Stomach (tissue), 8 donors: ENCODE measurements at regions not wholly inside any gene's neighbourhood (a gene's known extent, or its start where the extent isn't known, plus 50 kb on each side); places are given as distances from the start of the nearest gene placed in this dataset.

Experiments used
- DNase-seq, 2 donors: peaks; one replicate each; pipeline versions ENCODE4 v3.0.0 to v3.0.0-alpha.2; 2013 to 2019
- H3K27ac ChIP-seq, 5 donors: fragments of 200-600 bp in 4 of 5; sonication (generic) in 4 of 5; one replicate each; pipeline ENCODE4 v1.5.1; 2013 to 2019; ENCODE audit warnings: mild to moderate bottlenecking in 1 of 5, moderate library complexity in 1 of 5
- H3K27me3 ChIP-seq, 3 donors: fragments of 200-600 bp; sonication (generic); one replicate each; pipeline ENCODE4 v1.5.1; 2017 to 2019; ENCODE audit warnings: mixed run types in 1 of 3
- H3K36me3 ChIP-seq, 4 donors: fragments of 200-600 bp; sonication (generic); 1 replicate in 3 of 4; 2 replicates in 1 of 4; pipeline ENCODE4 v1.5.1; 2016 to 2019
- H3K4me1 ChIP-seq, 4 donors: fragments of 200-600 bp; sonication (generic); one replicate each; pipeline ENCODE4 v1.5.1; 2016 to 2019
- H3K4me3 ChIP-seq, 4 donors: fragments of 200-600 bp; sonication (generic) in 3 of 4; one replicate each; pipeline ENCODE4 v1.5.1; 2016 to 2019; ENCODE audit warnings: mild to moderate bottlenecking in 1 of 4
- H3K9me3 ChIP-seq, 4 donors: fragments of 200-600 bp; sonication (generic); one replicate each; pipeline ENCODE4 v1.5.1; 2016 to 2019
- CTCF ChIP-seq, 7 experiments: fragments of 450-650 bp in 4 of 7; fragments of 200-600 bp in 3 of 7; sonication (generic) in 3 of 7; IDR thresholded peaks; one replicate each; pipeline ENCODE4 v1.5.1; 2016 to 2019; ENCODE audit warnings: antibody characterized with exemption in 7 of 7, control low read depth in 2 of 7, mild to moderate bottlenecking in 1 of 7
- EP300 ChIP-seq: sonication (generic); formaldehyde crosslinking; IDR thresholded peaks from one replicate; pipeline ENCODE4 v1.6.1; 2017; ENCODE audit warnings: antibody characterized with exemption
- POLR2A ChIP-seq, 4 donors: fragments of 450-650 bp; IDR thresholded peaks; one replicate each; pipeline ENCODE4 v1.6.1; 2016; ENCODE audit warnings: antibody characterized with exemption in 4 of 4, control low read depth in 2 of 4, mild to moderate bottlenecking in 1 of 4, moderate library complexity in 1 of 4
- POLR2AphosphoS5 ChIP-seq, 3 donors: sonication (generic); formaldehyde crosslinking; IDR thresholded peaks; one replicate each; pipeline ENCODE4 v1.6.1; 2016; ENCODE audit warnings: antibody characterized with exemption in 3 of 3
- WGBS, 5 donors: extraction: QIAGEN DNeasy Blood & Tissue Kit in 3 of 5; methylation state at CpG; one replicate each; pipeline versions ENCODE4 v1.1.5 to v1.1.7; 2013 to 2018; 5-methylcytosine and 5-hydroxymethylcytosine counted together
- intact Hi-C: fragments of 100-400 bp; cut with DNase I; formaldehyde crosslinking; loops from one replicate; pipeline ENCODE4 v1.15.1; 2023; ENCODE audit warnings: low total_unique reads
- donor health status: healthy with polysubstance abuse.
- donor health status: Bipolar disorder and iron deficiency.
- donor health status: healthy.

DNA sequence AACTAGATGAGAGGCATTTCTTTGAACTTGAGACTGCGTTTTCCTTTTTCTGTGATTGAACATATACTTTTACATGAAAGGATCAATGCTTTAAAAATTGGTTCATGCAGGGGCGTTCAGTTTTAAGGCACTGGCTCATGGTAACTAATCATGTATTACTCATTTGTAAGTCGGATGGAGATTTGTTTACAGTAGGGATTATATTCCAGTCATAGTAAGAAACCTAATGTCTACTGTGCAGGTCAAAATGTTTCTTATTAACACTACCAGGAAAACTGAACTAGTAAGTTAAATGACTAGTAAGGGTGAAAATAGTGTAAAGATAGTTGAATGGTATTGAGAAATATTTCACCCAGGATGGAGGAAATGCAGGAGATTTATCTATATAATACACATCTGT lies 258.8 kb upstream of the GBE1 start:
- Histone ChIP-seq H3K4me1 (no peaks in the 10 kb centered on the region), H3K4me3 (no peak overlapping the region), H3K36me3 (no peaks in the 10 kb centered on the region), H3K27me3 (no peaks in the 10 kb centered on the region), H3K9me3 (peaks cover 0 to 5% (median 0%) of the 10 kb centered on the region in 4 donors), H3K27ac (no peak overlapping the region)
- TF ChIP-seq POLR2AphosphoS5 (IDR thresholded peaks at IDR 0.05) = no peak
- TF ChIP-seq CTCF (IDR thresholded peaks at IDR 0.05) = no peak
- no peak for TF ChIP-seq POLR2A (IDR thresholded peaks at IDR 0.05)
- TF ChIP-seq EP300 = no peak
- 56 to 72% (median 71%) methylated on average over 3 of the region's 3 CpGs for WGBS, 5 donors
- intact Hi-C loops = no loop called here
- DNase-seq = no peak

DNA sequence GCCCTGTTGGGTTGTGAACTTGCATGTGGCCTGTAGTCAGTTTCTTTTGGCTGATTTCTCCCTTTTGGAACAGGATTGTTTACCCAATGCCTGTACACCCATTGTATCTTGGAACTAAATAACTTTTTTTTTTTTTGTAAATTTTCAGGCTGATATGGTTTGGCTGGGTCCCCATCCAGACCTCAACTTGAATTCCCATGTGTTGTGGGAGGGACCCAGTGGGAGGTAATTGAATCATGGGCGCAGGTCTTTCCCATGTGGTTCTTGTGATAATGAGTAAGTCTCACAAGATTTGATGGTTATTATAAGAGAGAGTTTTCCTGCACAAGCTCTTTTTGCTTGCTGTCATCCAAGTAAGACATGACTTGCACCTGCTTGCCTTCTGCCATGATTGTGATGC lies 253.8 kb upstream of the GBE1 start:
- no peak for TF ChIP-seq POLR2A (IDR thresholded peaks at IDR 0.05)
- no peak for TF ChIP-seq CTCF (IDR thresholded peaks at IDR 0.05)
- no peak for TF ChIP-seq POLR2AphosphoS5 (IDR thresholded peaks at IDR 0.05)
- no peak for TF ChIP-seq EP300
- H3K4me1 ChIP-seq = no peaks in the 10 kb centered on the region
- H3K36me3 ChIP-seq = no peaks in the 10 kb centered on the region
- H3K4me3 ChIP-seq = no peak overlapping the region
- no peak overlapping the region for H3K27ac ChIP-seq
- no peak for DNase-seq
- H3K9me3 ChIP-seq = peaks cover 0 to 13% (median 2%) of the 10 kb centered on the region in 4 donors
- 65 to 94% (median 86%) methylated on average over 1 of the region's 1 CpG for WGBS, 5 donors
- H3K27me3 ChIP-seq = no peaks in the 10 kb centered on the region
- intact Hi-C loops = no loop called here

- intact Hi-C loops = no loop called here
- Histone ChIP-seq H3K4me1 (no peaks in the 10 kb centered on the region), H3K36me3 (no peaks in the 10 kb centered on the region), H3K27ac (no peak overlapping the region), H3K9me3 (peaks cover 0 to 11% (median 2%) of the 10 kb centered on the region in 4 donors), H3K27me3 (no peaks in the 10 kb centered on the region), H3K4me3 (no peak overlapping the region)
- DNase-seq = no peak
- TF ChIP-seq EP300 = no peak
- TF ChIP-seq POLR2AphosphoS5 (IDR thresholded peaks at IDR 0.05) = no peak
- no peak for TF ChIP-seq POLR2A (IDR thresholded peaks at IDR 0.05)
- TF ChIP-seq CTCF (IDR thresholded peaks at IDR 0.05) = no peak
Observed at GRCh38 chr3:82012775-82013174, 251.3 kb upstream of the GBE1 start.

DNA sequence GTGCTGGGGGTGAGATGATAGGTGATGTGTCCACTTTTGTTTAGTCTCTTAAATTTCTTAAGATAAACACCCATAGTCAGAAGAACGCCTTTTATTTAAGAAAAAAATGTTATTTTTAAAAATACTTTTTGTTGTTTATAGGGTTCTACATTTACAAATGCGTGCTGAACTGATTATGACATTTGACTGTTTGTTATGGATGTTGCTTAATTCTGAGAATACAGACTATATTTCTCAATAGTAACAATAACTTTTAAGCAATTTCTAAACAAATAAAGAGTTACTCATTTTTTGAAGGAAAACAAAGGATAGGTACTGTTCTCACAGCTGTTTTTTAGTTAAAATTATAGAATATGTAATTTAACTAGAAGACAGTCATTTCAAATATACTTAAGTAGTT lies 249.9 kb upstream of the GBE1 start:
- H3K27me3 ChIP-seq = no peaks in the 10 kb centered on the region
- H3K36me3 ChIP-seq = no peaks in the 10 kb centered on the region
- no peak overlapping the region for H3K27ac ChIP-seq
- H3K4me3 ChIP-seq = no peak overlapping the region
- H3K4me1 ChIP-seq = no peaks in the 10 kb centered on the region
- WGBS, 5 donors = 60 to 74% (median 70%) methylated on average over 2 of the region's 2 CpGs
- intact Hi-C loops = no loop called here
- no peak for TF ChIP-seq POLR2A (IDR thresholded peaks at IDR 0.05)
- no peak for TF ChIP-seq POLR2AphosphoS5 (IDR thresholded peaks at IDR 0.05)
- H3K9me3 ChIP-seq = peaks cover 0 to 18% (median 5%) of the 10 kb centered on the region in 4 donors
- no peak for DNase-seq

DNA sequence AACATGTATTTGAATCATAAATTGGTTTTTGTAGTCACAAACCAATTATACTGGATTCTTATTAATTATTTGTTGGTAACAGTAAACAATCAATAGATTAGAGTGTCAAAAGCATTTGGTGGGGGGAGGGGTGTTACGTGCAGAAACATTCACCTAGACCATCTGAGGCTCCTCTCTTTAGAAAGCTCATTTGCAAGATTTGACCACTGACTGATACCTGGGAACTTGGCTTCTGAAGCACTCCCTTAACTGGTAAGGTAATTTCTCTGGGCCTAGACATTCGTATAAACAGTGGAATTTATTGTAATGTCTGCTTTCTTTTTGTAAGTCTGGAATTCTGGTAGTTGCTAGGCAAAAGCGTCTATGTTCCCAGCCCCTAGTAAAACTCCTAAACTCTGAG lies 243.8 kb upstream of the GBE1 start:
- H3K27ac ChIP-seq = no peak overlapping the region
- TF ChIP-seq EP300 = no peak
- no peak for TF ChIP-seq CTCF (IDR thresholded peaks at IDR 0.05)
- TF ChIP-seq POLR2A (IDR thresholded peaks at IDR 0.05) = no peak
- no peak for TF ChIP-seq POLR2AphosphoS5 (IDR thresholded peaks at IDR 0.05)
- no peak for DNase-seq
- no peaks in the 10 kb centered on the region for H3K36me3 ChIP-seq
- H3K9me3 ChIP-seq = peaks cover 0 to 10% (median 3%) of the 10 kb centered on the region in 4 donors
- peaks cover 0 to 10% (median 0%) of the 10 kb centered on the region in 4 donors for H3K4me1 ChIP-seq
- H3K4me3 ChIP-seq = no peak overlapping the region
- intact Hi-C loops = no loop called here
- 73 to 82% (median 78%) methylated on average over 3 of the region's 3 CpGs for WGBS, 5 donors
- H3K27me3 ChIP-seq = no peaks in the 10 kb centered on the region
